KMS-11 (cell line): ENCODE measurements at regions not wholly inside any gene's neighbourhood (a gene's known extent, or its start where the extent isn't known, plus 50 kb on each side); places are given as distances from the start of the nearest gene placed in this dataset.
"Not testable (repeated sequence)": the region's sequence is repeated elsewhere in the genome, so short reads cannot be mapped to it uniquely, and the experiment has no call there.

Source experiments
- H2AFZ ChIP-seq: fragments of 200-600 bp; sonication (generic); 2 replicates; pipeline ENCODE4 v1.6.1; 2016; ENCODE audit warnings: antibody characterized with exemption, mixed run types, low read depth
- H3K27ac ChIP-seq: fragments of 200-600 bp; sonication (generic); 2 replicates; pipeline ENCODE4 v1.6.1; 2016; ENCODE audit warnings: mild to moderate bottlenecking, mixed run types
- H3K27me3 ChIP-seq: fragments of 200-600 bp; sonication (generic); 2 replicates; pipeline ENCODE4 v1.6.1; 2017; ENCODE audit warnings: mild to moderate bottlenecking, low read depth, mixed run types, moderate library complexity; ENCODE audit not compliant: insufficient read depth
- H3K36me3 ChIP-seq: fragments of 200-600 bp; sonication (generic); 2 replicates; pipeline ENCODE4 v1.6.1; 2017; ENCODE audit warnings: mild to moderate bottlenecking, mixed run types; ENCODE audit not compliant: insufficient read depth
- H3K4me1 ChIP-seq: fragments of 200-600 bp; sonication (generic); 2 replicates; pipeline ENCODE4 v1.6.1; 2016; ENCODE audit warnings: mild to moderate bottlenecking, low read depth, mixed run types; ENCODE audit not compliant: poor library complexity, severe bottlenecking
- H3K4me2 ChIP-seq: fragments of 200-600 bp; sonication (generic); 2 replicates; pipeline ENCODE4 v1.7.0; 2016; ENCODE audit warnings: mild to moderate bottlenecking, mixed run types
- H3K4me3 ChIP-seq: fragments of 200-600 bp; sonication (generic); IDR thresholded peaks from 2 replicates; pipeline ENCODE4 v1.6.1; 2017; ENCODE audit warnings: low read depth, low read length, mixed read lengths; ENCODE audit not compliant: insufficient read depth
- H3K79me2 ChIP-seq: fragments of 200-600 bp; sonication (generic); 2 replicates; pipeline ENCODE4 v1.6.1; 2016; ENCODE audit warnings: low read depth, mixed run types; ENCODE audit not compliant: insufficient read depth
- H3K9ac ChIP-seq: fragments of 200-600 bp; sonication (generic); 2 replicates; pipeline ENCODE4 v1.6.1; 2016; ENCODE audit warnings: mild to moderate bottlenecking, mixed run types
- H4K20me1 ChIP-seq: fragments of 200-600 bp; sonication (generic); 2 replicates; pipeline ENCODE4 v1.6.1; 2016; ENCODE audit warnings: mild to moderate bottlenecking, mixed run types; ENCODE audit not compliant: insufficient read depth
- TF ChIP-seq, protein P1 (sequence below): fragments of 200-600 bp; sonication (generic); conservative IDR thresholded peaks from 2 replicates; pipeline ENCODE4 v1.6.1; 2017; ENCODE audit warnings: low read depth, mild to moderate bottlenecking, antibody characterized with exemption, low read length, moderate library complexity, mixed read lengths

DNA sequence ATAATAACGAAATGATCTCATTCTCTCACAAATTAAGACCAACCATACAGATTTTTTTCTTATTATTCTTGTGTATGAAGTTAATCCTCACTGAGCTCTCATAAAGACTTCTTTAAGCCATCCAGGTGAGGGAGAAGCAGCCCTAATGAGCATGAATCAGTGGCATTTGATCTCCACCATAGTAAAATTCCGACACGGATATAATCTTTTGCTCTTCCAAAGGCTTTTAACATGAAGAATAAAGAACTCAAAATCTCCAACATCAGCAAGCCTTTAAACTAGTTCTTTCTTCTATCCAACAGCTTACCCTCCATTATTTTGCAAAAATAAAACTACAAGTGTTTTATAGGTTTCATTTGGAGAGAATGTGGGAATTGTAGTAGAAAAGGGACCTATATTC, 714.7 kb upstream of the NEGR1 start:
- H2AFZ ChIP-seq: no peak overlapping the region
- no peak overlapping the region for H3K9ac ChIP-seq
- H3K4me3 ChIP-seq: no peak overlapping the region
- H3K79me2 ChIP-seq: no peaks in the 10 kb centered on the region
- no peak overlapping the region for H3K27ac ChIP-seq
- TF ChIP-seq, protein P1, sequence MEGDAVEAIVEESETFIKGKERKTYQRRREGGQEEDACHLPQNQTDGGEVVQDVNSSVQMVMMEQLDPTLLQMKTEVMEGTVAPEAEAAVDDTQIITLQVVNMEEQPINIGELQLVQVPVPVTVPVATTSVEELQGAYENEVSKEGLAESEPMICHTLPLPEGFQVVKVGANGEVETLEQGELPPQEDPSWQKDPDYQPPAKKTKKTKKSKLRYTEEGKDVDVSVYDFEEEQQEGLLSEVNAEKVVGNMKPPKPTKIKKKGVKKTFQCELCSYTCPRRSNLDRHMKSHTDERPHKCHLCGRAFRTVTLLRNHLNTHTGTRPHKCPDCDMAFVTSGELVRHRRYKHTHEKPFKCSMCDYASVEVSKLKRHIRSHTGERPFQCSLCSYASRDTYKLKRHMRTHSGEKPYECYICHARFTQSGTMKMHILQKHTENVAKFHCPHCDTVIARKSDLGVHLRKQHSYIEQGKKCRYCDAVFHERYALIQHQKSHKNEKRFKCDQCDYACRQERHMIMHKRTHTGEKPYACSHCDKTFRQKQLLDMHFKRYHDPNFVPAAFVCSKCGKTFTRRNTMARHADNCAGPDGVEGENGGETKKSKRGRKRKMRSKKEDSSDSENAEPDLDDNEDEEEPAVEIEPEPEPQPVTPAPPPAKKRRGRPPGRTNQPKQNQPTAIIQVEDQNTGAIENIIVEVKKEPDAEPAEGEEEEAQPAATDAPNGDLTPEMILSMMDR: no peak
- no peaks in the 10 kb centered on the region for H4K20me1 ChIP-seq
- H3K4me2 ChIP-seq: no peak overlapping the region
- no peaks in the 10 kb centered on the region for H3K36me3 ChIP-seq
- H3K4me1 ChIP-seq: no peaks in the 10 kb centered on the region
- H3K27me3 ChIP-seq: no peaks in the 10 kb centered on the region

DNA sequence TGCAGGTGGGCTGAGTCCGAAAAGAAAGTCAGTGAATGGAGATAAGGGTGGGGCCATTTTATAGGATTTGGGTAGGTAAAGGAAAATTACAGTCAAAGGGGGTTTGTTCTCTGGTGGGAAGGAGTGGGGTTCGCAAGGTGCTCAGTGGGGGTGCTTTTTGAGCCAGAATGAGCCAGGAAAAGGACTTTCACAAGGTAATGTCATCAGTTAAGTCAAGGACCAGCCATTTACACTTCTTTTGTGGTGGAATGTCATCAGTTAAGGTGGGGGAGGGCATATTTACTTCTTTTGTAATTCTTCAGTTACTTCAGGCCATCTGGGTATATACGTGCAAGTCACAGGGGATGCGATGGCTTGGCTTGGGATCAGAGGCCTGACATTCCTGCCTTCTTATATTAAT, 705.5 kb upstream of the NEGR1 start:
- H3K27ac ChIP-seq, H3K4me3 ChIP-seq, H3K9ac ChIP-seq, H3K4me2 ChIP-seq, H3K4me1 ChIP-seq, H2AFZ ChIP-seq, H3K27me3 ChIP-seq, H3K79me2 ChIP-seq, H4K20me1 ChIP-seq, H3K36me3 ChIP-seq: not testable (repeated sequence)

DNA sequence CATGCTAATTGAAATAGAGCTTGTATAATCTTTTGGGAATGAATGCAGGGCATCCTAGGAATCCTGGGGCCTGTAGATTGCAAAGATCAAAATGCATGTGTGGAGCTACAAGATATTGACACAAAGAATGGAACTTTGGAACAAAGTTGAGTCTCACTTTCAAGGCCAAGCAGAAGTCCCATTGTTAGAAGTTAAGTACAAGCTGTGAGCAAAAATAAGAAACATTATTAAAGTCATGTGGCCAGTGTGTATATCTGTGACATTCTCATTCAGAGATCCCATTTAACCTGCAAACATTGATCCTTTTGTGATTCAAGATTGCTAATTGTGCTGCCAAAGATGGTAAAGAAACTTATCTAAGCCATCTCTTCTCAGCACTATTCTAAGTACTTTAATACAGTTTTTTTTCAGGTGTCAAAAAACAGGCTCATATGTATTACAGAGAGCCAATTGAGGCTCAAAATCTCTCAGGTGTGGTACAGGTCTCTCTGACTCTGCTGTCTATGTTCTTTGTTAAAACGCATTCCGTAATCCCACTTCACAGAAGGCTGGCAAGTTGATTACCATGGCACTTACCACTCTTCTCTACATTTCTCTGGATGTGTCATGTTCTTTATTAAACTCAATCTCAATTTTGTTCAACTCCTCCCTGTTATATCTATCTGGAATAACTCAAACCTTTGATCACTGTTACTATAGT, 704.4 kb upstream of the NEGR1 start:
- no peaks in the 10 kb centered on the region for H3K79me2 ChIP-seq
- H3K27ac ChIP-seq: no peak overlapping the region
- no peaks in the 10 kb centered on the region for H3K27me3 ChIP-seq
- H3K36me3 ChIP-seq: no peaks in the 10 kb centered on the region
- TF ChIP-seq, protein P1: no peak
- H3K4me1 ChIP-seq: no peaks in the 10 kb centered on the region
- no peak overlapping the region for H3K9ac ChIP-seq
- no peak overlapping the region for H3K4me3 ChIP-seq
- H4K20me1 ChIP-seq: no peaks in the 10 kb centered on the region
- H3K4me2 ChIP-seq: no peak overlapping the region
- no peak overlapping the region for H2AFZ ChIP-seq

DNA sequence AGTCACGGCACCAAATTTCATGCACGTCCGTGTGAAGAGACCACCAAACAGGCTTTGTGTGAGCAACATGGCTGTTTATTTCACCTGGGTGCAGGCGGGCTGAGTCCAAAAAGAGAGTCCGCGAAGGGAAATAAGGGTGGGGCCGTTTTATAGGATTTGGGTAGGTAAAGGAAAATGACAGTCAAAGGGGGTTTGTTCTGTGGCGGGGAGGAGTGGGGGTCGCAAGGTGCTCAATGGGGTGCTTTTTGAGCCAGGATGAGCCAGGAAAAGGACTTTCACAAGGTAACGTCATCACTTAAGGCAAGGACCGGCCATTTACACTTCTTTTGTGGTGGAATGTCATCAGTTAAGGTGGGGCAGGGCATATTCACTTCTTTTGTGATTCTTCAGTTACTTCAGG, 702.7 kb upstream of the NEGR1 start:
- not testable (repeated sequence) for H3K4me2 ChIP-seq, H3K27me3 ChIP-seq, H3K27ac ChIP-seq, H3K36me3 ChIP-seq, H4K20me1 ChIP-seq, H3K4me1 ChIP-seq, H3K79me2 ChIP-seq, H3K9ac ChIP-seq, H3K4me3 ChIP-seq, H2AFZ ChIP-seq

DNA sequence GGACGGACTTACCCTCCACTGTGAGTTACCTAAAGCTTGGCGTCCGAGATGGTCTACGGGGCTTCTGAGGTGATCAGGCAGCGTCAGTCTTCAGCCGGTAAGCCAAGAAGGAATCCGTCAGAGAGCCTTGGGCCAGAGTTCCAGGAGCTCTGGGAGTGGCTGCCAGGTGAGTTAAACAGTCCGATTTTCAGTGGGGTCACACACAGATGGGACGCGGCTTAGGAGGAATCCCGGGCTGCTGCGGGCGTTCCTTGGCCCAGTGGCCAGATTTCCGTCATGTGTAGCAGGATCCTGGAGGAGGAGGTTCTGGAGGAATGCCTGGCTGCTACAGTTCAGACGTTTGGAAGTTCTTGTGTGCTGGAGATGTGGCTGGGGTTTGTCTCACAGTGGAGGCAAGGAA, 700.7 kb upstream of the NEGR1 start:
- not testable (repeated sequence) for H2AFZ ChIP-seq, H4K20me1 ChIP-seq, H3K36me3 ChIP-seq, H3K4me1 ChIP-seq, H3K27ac ChIP-seq, H3K79me2 ChIP-seq, H3K27me3 ChIP-seq, H3K4me2 ChIP-seq, H3K9ac ChIP-seq, H3K4me3 ChIP-seq

DNA sequence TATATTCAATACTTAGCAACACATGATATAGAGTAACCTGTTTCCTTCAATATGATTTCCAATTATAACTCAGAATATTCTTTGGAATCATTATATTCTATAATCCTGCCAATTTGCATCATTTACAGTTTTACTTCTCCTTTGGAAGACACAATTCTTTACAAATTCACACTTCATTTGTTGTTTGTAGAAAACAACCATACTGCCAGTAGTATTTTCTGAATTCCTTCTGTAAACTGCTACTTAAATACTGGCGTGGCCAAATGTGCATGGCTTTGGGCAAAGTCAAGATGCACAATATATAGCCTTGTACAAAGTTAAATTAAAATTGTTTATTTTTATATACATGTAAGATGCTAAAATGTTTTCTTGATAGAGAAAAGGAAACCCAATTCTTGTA, 687.1 kb upstream of the NEGR1 start:
- H3K79me2 ChIP-seq: no peaks in the 10 kb centered on the region
- H3K9ac ChIP-seq: no peak overlapping the region
- H3K4me1 ChIP-seq: no peaks in the 10 kb centered on the region
- H3K27ac ChIP-seq: no peak overlapping the region
- no peak overlapping the region for H2AFZ ChIP-seq
- no peak overlapping the region for H3K4me3 ChIP-seq
- H3K36me3 ChIP-seq: no peaks in the 10 kb centered on the region
- H4K20me1 ChIP-seq: no peaks in the 10 kb centered on the region
- TF ChIP-seq, protein P1: no peak
- H3K27me3 ChIP-seq: no peaks in the 10 kb centered on the region
- H3K4me2 ChIP-seq: no peak overlapping the region
